ENCODE measurements at regions not wholly inside any gene's neighbourhood (a gene's known extent, or its start where the extent isn't known, plus 50 kb on each side); places are given as distances from the start of the nearest gene placed in this dataset.

- intact Hi-C loops (cut with DNase I), result no loop called here
- no peak for TF ChIP-seq EP300 (IDR thresholded peaks at IDR 0.05)
- no peak for TF ChIP-seq CTCF (IDR thresholded peaks at IDR 0.05)
- TF ChIP-seq POLR2A (IDR thresholded peaks at IDR 0.05), result no peak
Measured at GRCh38 chr18:39460136-39460535, 1894.5 kb upstream of the CELF4 start.

GRCh38 chr18:39455285-39455684, 1889.7 kb upstream of the CELF4 start:
- DNase-seq, result no peak
- Histone ChIP-seq H3K4me3 (no peak overlapping the region), H3K27ac (no peak overlapping the region), H3K36me3 (no peaks in the 10 kb centered on the region), H3K27me3 (no peaks in the 10 kb centered on the region), H3K9me3 (no peaks in the 10 kb centered on the region), H3K4me1 (ENCODE audit: insufficient read depth) (peaks cover 2% of the 10 kb centered on the region)
- intact Hi-C loops (cut with DNase I), result no loop called here
- TF ChIP-seq POLR2A (IDR thresholded peaks at IDR 0.05), result no peak
- no peak for TF ChIP-seq CTCF (IDR thresholded peaks at IDR 0.05)
- TF ChIP-seq EP300 (IDR thresholded peaks at IDR 0.05), result no peak

More at GRCh38 chr18:39460136-39460535, 1894.5 kb upstream of the CELF4 start:
- Histone ChIP-seq H3K36me3 (no peaks in the 10 kb centered on the region), H3K4me1 (ENCODE audit: insufficient read depth) (no peaks in the 10 kb centered on the region), H3K27ac (no peak overlapping the region), H3K9me3 (no peaks in the 10 kb centered on the region), H3K27me3 (no peaks in the 10 kb centered on the region), H3K4me3 (no peak overlapping the region)
- no peak for DNase-seq

GRCh38 chr18:39454866-39455265, 1889.3 kb upstream of the CELF4 start:
- Histone ChIP-seq H3K4me1 (ENCODE audit: insufficient read depth) (peaks cover 2% of the 10 kb centered on the region), H3K36me3 (no peaks in the 10 kb centered on the region), H3K4me3 (no peak overlapping the region), H3K27me3 (no peaks in the 10 kb centered on the region), H3K9me3 (no peaks in the 10 kb centered on the region), H3K27ac (no peak overlapping the region)
- DNase-seq, result no peak
- TF ChIP-seq EP300 (IDR thresholded peaks at IDR 0.05) (no peak), POLR2A (IDR thresholded peaks at IDR 0.05) (no peak), CTCF (IDR thresholded peaks at IDR 0.05) (no peak)
- 86 to 91% (median 89%) methylated on average over 1 of the region's 1 CpG for WGBS, 3 donors
- intact Hi-C loops (cut with DNase I), result no loop called here

- TF ChIP-seq EP300 (IDR thresholded peaks at IDR 0.05), result no peak
- no peak for TF ChIP-seq POLR2A (IDR thresholded peaks at IDR 0.05)
- TF ChIP-seq CTCF (IDR thresholded peaks at IDR 0.05), result no peak
- Histone ChIP-seq H3K27me3 (no peaks in the 10 kb centered on the region), H3K4me3 (peak overlapping the region; percentile 10), H3K4me1 (ENCODE audit: insufficient read depth) (peaks cover 2% of the 10 kb centered on the region), H3K27ac (no peak overlapping the region), H3K9me3 (no peaks in the 10 kb centered on the region), H3K36me3 (no peaks in the 10 kb centered on the region)
- intact Hi-C loops (cut with DNase I), result no loop called here
- 0 to 2% (median 1%) methylated on average over 2 of the region's 2 CpGs for WGBS, 3 donors
- DNase-seq, result no peak
Measured at GRCh38 chr18:39453882-39454281, 1888.3 kb upstream of the CELF4 start.

GRCh38 chr18:39453356-39453755, 1887.8 kb upstream of the CELF4 start:
- Histone ChIP-seq H3K27me3 (no peaks in the 10 kb centered on the region), H3K4me1 (ENCODE audit: insufficient read depth) (peaks cover 2% of the 10 kb centered on the region), H3K4me3 (no peak overlapping the region), H3K9me3 (no peaks in the 10 kb centered on the region), H3K27ac (no peak overlapping the region), H3K36me3 (no peaks in the 10 kb centered on the region)
- no peak for DNase-seq
- no peak for TF ChIP-seq POLR2A (IDR thresholded peaks at IDR 0.05)
- TF ChIP-seq EP300 (IDR thresholded peaks at IDR 0.05), result no peak
- TF ChIP-seq CTCF (IDR thresholded peaks at IDR 0.05), result no peak
- WGBS, 3 donors, result 70 to 83% (median 80%) methylated on average over 2 of the region's 2 CpGs
- intact Hi-C loops (cut with DNase I), result no loop called here

Data from ovary (tissue), 7 donors.